HCT116 (cell line): ENCODE measurements at regions not wholly inside any gene's neighbourhood (a gene's known extent, or its start where the extent isn't known, plus 50 kb on each side); places are given as distances from the start of the nearest gene placed in this dataset.

Source experiments
- CBX3 ChIP-seq: IDR thresholded peaks from 2 replicates; pipeline ENCODE4 v1.6.1; 2012; ENCODE audit warnings: low read depth
- CEBPB ChIP-seq: IDR thresholded peaks from 2 replicates; pipeline ENCODE4 v1.6.1; 2012; ENCODE audit warnings: low read depth
- EZH2 ChIP-seq: fragments of 200-600 bp; sonication (generic); IDR thresholded peaks from 2 replicates; pipeline ENCODE4 v1.6.1; 2017; ENCODE audit warnings: antibody characterized with exemption, mixed run types
- EZH2phosphoT487 ChIP-seq: fragments of 200-600 bp; IDR thresholded peaks from 2 replicates; pipeline ENCODE4 v1.6.1; 2018; ENCODE audit warnings: antibody characterized with exemption, borderline replicate concordance
- POLR2AphosphoS5 ChIP-seq: IDR thresholded peaks from 2 replicates; pipeline ENCODE4 v1.6.1; 2011; ENCODE audit warnings: mild to moderate bottlenecking, low read depth, low read length, moderate library complexity
- TF ChIP-seq, protein P1 (sequence below): IDR thresholded peaks from 2 replicates; pipeline ENCODE4 v1.6.1; 2012
- TF ChIP-seq, protein P2 (sequence below), 3 experiments: fragments of 200-600 bp in 1 of 3; sonication (generic) in 1 of 3; IDR thresholded peaks in 2 of 3; conservative IDR thresholded peaks in 1 of 3; 2 replicates each; pipeline ENCODE4 v1.5.1; 2012 to 2017; ENCODE audit warnings: low read depth in 2 of 3, low read length in 2 of 3, antibody characterized with exemption in 1 of 3, borderline replicate concordance in 1 of 3, control low read depth in 1 of 3, mild to moderate bottlenecking in 1 of 3, mixed read lengths in 1 of 3, mixed run types in 1 of 3, moderate library complexity in 1 of 3; ENCODE audit not compliant: insufficient read depth in 1 of 3
- TF ChIP-seq, protein P3 (sequence below): IDR thresholded peaks from 2 replicates; pipeline ENCODE4 v1.6.1; 2012; ENCODE audit warnings: low read depth

DNA sequence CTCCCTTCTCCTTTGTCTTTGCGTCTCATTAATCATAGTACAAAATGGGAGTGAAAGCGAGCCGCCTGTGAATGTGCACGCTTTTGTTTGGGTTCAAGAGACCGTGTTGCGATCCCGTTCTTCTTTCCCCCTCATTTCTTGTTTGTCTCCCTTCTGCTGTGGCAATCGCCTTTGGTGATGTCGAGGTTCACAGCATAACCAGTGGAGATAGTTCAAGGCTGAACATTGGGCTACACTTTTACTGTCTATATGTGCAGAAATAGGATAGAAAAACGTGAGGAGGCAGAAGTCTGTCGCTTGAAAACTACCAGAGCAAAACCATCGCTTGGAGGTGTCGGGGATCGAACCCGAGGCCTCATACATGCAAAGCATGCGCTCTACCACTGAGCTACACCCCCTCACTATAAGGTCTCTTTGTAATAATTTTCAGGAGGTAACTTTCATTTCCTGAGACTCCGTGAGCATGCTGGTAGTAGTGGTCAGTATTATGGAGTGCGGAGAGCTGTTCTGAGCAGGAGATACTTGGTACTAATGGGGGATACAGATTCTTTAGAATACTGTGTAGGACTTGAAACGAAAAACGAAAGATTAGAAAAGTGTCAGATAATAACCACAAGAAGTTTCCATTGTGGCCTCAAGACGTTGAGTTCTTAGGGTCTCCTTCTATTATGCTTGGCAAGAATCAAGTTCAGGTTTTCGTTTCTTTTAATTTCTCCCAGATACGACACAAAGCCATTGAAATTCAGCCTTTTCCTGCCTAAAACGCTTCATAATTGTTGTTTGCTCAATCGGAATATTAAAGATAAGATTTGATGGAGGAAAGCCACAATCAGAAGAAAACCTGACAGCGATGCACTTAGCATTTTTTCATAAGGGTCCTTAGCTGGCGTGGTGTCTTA is 106.6 kb downstream of the TRIM27 start:
- TF ChIP-seq, protein P1, sequence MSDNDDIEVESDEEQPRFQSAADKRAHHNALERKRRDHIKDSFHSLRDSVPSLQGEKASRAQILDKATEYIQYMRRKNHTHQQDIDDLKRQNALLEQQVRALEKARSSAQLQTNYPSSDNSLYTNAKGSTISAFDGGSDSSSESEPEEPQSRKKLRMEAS, result 0 out of 2 replicates have a peak, but pooled peaks have one; percentile 31
- TF ChIP-seq EZH2phosphoT487, result no peak
- TF ChIP-seq EZH2, result no peak
- no peak for TF ChIP-seq POLR2AphosphoS5
- TF ChIP-seq, protein P2, sequence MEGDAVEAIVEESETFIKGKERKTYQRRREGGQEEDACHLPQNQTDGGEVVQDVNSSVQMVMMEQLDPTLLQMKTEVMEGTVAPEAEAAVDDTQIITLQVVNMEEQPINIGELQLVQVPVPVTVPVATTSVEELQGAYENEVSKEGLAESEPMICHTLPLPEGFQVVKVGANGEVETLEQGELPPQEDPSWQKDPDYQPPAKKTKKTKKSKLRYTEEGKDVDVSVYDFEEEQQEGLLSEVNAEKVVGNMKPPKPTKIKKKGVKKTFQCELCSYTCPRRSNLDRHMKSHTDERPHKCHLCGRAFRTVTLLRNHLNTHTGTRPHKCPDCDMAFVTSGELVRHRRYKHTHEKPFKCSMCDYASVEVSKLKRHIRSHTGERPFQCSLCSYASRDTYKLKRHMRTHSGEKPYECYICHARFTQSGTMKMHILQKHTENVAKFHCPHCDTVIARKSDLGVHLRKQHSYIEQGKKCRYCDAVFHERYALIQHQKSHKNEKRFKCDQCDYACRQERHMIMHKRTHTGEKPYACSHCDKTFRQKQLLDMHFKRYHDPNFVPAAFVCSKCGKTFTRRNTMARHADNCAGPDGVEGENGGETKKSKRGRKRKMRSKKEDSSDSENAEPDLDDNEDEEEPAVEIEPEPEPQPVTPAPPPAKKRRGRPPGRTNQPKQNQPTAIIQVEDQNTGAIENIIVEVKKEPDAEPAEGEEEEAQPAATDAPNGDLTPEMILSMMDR (IDR thresholded peaks at IDR 0.05 in 2 of 3, conservative IDR thresholded peaks at IDR 0.05 in 1 of 3; ENCODE audit: borderline replicate concordance in 1 of 3, insufficient read depth in 1 of 3, low read depth in 2 of 3, low read length in 2 of 3), result no peak
- TF ChIP-seq, protein P3, sequence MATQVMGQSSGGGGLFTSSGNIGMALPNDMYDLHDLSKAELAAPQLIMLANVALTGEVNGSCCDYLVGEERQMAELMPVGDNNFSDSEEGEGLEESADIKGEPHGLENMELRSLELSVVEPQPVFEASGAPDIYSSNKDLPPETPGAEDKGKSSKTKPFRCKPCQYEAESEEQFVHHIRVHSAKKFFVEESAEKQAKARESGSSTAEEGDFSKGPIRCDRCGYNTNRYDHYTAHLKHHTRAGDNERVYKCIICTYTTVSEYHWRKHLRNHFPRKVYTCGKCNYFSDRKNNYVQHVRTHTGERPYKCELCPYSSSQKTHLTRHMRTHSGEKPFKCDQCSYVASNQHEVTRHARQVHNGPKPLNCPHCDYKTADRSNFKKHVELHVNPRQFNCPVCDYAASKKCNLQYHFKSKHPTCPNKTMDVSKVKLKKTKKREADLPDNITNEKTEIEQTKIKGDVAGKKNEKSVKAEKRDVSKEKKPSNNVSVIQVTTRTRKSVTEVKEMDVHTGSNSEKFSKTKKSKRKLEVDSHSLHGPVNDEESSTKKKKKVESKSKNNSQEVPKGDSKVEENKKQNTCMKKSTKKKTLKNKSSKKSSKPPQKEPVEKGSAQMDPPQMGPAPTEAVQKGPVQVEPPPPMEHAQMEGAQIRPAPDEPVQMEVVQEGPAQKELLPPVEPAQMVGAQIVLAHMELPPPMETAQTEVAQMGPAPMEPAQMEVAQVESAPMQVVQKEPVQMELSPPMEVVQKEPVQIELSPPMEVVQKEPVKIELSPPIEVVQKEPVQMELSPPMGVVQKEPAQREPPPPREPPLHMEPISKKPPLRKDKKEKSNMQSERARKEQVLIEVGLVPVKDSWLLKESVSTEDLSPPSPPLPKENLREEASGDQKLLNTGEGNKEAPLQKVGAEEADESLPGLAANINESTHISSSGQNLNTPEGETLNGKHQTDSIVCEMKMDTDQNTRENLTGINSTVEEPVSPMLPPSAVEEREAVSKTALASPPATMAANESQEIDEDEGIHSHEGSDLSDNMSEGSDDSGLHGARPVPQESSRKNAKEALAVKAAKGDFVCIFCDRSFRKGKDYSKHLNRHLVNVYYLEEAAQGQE, result no peak
- TF ChIP-seq CBX3, result peak; percentile 72
- no peak for TF ChIP-seq CEBPB
